Amniotic stem cell (primary cell): ENCODE measurements at regions not wholly inside any gene's neighbourhood (a gene's known extent, or its start where the extent isn't known, plus 50 kb on each side); places are given as distances from the start of the nearest gene placed in this dataset.

Source experiments
- DNase-seq: peaks from one replicate; lab custom pipeline; 2025; lab: John Stamatoyannopoulos, UW

- DNase-seq: no peak
These were observed 193.2 kb downstream of the IRS2 start for GRCh38 chr13:109593230-109593629.

GRCh38 chr13:109592770-109593169 lies 193.6 kb downstream of the IRS2 start:
- no peak for DNase-seq

DNA sequence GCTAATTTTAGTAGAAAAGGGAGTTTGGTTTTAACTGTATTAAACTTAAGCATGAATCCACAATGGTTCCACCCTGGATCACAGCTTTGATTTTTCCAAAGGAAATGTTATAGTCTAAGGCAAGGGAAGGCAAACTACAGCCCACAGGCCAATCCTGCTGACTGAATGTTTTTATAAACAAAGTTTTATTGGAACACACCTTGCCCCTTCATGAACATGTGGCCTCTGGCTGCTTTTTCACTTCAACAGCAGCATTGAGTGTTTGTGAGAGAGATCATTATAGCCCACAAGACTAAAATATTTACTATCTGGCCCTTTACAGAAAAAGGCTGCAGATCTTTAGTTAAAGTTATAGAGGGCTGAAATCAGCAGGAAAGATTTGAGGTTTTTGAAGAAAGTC lies 198.7 kb downstream of the IRS2 start:
- no peak for DNase-seq

DNA sequence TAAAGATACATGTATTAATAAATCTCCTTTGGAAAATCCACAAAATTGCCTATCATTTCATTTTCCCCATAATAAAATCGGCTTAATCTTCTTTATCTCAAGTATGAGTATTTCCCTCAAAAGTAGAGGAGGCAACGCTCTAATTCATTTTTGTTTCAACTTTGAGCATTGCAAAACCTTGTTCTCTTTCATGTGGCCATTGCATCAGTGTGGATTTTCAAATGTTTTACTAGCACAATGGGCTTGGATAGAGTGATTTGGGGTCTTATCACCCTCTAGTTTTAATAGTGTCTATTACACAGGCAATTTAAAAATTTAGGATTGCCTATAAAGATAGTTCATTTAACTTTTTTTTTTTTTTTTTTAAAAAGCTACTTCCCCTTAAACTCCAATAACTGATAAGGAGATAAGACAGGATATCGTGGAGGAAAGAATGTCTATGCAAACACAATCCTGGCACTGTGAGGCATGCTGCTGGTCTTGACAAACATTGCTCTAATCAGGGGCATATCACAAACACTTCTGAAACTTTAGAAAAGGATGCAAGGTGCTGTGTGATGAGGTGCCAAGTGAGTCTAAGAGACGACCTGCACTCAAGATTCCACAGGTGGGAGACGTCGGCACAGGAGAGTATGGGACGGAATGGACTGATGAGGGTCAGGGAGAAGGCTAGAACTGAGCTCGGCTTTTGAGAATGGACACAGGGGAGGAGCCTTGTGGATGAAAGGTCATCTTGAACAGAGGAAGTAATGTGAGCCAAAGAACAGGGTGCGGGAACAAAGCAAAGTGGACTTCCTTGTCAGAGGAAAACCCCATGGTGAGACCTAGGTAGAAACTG lies 199.7 kb downstream of the IRS2 start:
- DNase-seq: no peak

DNA sequence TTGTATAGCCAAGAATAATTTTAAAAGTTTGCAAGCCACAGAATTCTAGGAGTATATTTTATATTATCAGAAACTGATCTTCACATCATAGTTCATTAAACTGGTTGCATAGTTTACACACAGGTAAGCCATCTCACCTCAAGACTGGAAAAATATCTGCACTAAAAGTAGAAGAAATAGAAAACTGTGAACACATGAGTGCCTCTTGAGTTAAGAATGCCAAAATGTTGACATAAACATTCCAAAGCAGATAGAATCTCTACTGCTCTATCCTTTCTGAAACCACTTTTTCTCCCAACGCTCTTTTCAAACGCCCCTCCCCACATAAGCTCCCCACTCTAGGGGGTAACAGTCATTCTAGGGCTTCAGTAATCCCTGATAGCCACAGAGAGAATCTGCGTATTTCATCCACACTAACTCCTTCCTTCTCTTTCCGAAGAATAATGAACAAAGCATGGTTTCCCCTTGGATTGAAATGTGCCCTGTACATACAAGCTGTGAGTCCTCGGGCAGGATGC lies 201.5 kb downstream of the IRS2 start:
- no peak for DNase-seq

DNA sequence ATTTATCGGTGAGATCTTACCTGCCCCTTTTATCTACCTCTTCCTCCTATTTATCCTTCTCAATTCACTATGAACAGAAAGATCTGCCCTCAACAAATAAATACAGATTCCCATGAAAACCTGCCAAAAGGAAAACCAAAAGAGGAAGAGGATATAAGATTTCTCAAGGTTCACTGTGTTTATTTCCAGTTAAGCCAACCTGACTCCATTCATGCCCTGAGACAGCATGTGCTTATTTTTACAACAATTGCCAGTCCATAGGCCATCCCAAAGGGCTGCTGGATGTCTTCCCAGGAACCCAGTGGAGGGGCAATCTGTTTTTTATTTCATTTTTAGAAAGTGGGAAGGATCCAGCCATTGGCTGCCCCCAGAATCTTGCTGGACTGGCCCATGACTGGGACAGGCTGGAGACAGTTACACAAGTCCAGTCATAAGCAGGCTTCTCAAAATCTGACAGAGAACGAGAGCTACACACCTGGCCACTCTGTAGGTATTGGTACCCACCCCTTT lies 209.1 kb downstream of the IRS2 start:
- DNase-seq: no peak

DNA sequence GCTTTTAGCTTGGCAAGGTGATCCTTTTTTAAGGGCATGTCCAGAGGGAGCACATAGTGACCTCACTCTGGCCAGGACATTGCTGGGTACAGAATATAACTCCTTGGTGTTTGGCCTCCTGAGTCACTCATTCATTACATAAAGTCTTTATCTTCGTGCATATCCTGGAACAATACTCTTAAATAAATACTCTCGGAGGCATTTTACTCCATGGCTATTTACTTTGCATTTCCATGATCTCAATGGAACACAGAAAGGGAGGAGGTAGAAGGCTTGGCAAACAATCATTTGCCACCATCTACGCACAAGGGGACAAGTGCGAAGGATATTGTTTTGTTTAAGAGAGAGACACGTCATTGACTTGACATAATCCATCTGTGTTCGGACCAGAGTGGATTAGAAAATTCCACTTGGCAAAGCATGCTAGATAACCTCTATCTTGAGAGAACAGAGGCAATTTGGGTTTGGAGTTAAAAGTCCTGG lies 210.0 kb downstream of the IRS2 start:
- no peak for DNase-seq

- DNase-seq: no peak
These were observed 210.6 kb downstream of the IRS2 start for GRCh38 chr13:109575821-109576220.

GRCh38 chr13:109572389-109572788 lies 214.0 kb downstream of the IRS2 start:
- no peak for DNase-seq

DNA sequence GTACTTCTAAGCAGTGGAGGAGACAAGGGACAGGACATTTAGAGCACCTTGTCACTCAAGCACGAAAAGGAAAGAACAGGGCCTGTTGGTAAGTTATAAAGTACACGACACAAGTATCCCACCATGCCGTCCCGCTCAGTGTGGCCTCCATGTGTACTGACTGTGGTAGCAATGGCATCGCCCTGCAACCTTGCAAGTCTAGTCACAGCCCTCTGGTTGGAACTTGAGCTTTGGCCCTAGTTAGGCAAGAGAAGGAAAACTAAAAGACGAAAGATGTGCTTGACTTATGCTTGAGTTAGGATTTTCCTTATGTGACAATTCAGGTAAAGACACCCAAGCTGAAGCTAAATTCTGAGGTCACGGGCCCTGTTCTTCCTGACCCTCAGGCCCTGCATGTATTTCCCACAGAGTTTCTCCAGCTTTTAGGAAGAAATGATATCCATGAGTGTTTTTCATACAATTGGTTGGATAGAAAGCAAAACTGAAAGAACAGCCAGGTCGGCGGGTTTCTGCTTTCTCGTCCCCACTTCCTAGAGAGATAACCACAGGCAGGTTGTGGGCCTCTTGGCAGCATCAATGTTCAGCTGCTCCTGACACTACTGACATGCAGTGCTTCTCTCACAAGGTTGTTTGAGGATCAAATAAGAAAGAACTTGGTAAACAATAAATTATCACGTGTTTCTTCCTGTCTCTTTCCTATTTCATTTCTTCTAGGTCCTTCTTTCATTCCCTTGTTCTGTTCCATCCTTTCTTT lies 216.2 kb downstream of the IRS2 start:
- no peak for DNase-seq

- DNase-seq: no peak
These were observed 218.0 kb downstream of the IRS2 start for GRCh38 chr13:109568339-109568818.

DNA sequence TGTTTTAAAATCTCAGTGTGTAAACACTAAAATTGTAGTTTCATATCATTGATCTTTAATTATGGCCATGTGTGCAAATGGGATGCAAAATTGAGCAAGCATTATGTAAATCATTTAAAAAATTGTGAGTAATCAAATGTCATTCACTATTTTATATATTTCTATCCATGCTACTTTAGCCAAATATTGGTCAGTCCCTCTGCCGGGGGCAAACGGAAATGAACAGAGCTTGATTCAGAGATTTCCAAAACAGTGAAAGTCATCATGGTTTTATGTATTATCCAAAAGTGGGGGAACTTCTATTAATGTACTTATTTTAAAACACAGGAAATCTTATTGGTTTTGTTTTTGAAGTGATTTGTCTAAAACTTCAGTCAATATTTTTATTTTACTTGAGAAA lies 219.1 kb downstream of the IRS2 start:
- DNase-seq: no peak

DNA sequence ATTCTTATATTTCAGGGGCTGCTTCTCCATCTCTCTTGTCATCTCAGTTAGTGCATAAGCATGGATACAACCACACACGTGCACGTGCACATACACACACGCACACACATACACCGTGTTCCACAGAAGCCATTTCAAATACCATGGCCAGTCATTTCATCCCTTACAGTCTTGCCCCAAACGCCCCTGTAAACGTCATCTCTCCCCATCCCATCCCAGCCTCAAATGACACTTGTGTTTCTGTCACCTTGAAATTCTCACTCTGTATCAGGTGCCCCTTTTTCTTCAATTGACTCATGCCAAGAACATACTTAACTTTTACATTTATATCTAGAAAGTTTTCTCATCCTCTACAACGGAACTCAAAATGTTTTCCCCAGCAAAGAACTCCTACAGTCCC lies 220.5 kb downstream of the IRS2 start:
- DNase-seq: no peak

DNA sequence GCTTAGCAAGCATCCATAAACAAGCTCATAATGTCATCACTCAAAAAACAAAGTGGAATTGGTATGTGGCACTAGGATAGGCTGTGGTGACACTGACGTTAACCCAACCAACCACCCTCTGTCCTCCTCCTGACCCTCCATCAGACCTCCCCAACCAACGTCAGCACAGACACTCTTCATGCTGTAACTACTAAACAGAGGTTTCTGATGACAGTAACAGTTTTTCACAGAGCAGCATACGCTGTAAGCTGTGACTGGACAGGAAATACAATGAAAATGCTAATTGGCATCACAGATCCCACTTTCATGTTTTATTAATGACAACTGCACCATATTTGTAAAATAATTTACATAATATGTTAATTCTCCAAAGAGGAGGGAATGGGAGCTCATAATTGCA lies 238.0 kb downstream of the IRS2 start:
- no peak for DNase-seq

DNA sequence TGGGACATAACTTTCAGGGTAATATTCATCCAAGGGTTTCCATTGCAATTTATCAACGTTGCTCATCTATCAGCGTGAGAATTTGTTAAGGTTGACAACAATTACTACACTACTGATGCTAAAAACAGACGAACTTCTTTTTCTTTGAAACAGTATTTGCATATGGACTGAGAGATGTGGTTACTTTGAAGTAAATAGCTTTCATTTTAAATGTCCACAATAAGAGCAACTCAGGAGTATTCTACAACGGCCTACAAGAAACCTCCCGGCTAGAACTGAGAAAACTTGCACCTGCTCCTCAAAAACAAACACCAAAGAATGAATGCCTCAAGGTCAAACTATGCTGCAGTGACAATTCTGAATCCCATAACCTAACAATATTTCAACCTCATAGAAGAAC lies 238.4 kb downstream of the IRS2 start:
- no peak for DNase-seq

GRCh38 chr13:109545931-109546330 lies 240.5 kb downstream of the IRS2 start:
- no peak for DNase-seq

GRCh38 chr13:109541081-109541480 lies 245.3 kb downstream of the IRS2 start:
- no peak for DNase-seq

- DNase-seq: no peak
These were observed 248.8 kb downstream of the IRS2 start for GRCh38 chr13:109537584-109537983.

- no peak for DNase-seq
These were observed 253.0 kb downstream of the IRS2 start for GRCh38 chr13:109533350-109533749.

DNA sequence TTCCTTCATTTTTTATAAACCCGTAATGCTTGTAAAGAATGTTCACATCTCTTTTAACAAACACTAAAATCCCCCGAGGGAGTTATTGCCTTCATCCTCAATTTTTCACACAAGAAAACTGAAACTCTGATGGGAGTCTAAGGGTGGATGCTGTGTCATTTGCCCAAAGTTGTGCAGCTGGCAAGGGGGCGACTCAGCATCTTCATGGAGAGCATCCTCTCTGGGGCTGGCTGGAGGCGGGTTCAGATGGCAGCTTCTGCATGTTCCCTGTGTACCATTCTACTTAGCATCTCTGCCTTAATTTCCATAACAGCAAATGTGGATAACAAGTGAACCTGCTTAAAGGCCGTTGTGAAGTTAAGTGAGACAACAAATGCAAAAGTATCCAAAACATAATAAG lies 256.4 kb downstream of the IRS2 start:
- no peak for DNase-seq

GRCh38 chr13:109521719-109522118 lies 264.7 kb downstream of the IRS2 start:
- no peak for DNase-seq

DNA sequence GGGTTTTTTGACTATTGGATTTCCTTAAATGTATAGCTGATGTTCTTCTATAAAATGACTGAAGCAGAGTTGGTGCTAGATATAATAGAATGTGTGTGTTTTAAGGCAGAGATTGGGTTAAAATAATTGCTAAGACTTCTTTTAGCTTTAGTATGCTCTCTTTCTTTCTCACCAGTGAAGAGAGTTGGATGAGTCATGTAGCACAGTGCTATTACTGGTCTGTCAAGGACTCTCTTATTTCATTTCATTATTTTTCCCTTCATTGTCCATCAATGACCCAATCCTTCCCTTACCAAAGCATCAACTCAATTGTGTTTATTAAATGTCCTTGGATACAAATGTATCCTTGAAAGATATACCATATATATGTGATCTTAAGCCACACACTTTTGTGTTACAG lies 268.9 kb downstream of the IRS2 start:
- no peak for DNase-seq

DNA sequence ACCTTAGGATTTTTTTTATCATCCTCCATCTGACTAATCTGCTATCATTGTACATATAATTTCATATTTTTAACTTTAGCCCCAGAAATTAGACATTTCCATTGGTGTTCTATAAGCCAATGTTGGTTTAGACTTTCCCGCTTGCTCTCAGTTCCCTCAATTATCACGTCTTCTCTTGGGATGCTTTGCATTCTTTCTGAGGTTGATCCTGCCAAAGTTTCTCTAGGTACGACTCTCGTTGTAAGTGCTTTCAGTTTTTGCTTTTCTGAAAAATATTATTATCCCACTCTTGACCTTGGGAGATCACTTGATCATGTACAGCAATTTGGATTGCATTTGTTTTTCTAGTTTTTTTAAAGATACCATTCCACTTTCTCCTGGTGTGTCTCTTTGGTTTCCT lies 270.2 kb downstream of the IRS2 start:
- no peak for DNase-seq
